ENCODE measurements at regions not wholly inside any gene's neighbourhood (a gene's known extent, or its start where the extent isn't known, plus 50 kb on each side); places are given as distances from the start of the nearest gene placed in this dataset.
"Not testable (repeated sequence)": the region's sequence is repeated elsewhere in the genome, so short reads cannot be mapped to it uniquely, and the experiment has no call there.

DNA sequence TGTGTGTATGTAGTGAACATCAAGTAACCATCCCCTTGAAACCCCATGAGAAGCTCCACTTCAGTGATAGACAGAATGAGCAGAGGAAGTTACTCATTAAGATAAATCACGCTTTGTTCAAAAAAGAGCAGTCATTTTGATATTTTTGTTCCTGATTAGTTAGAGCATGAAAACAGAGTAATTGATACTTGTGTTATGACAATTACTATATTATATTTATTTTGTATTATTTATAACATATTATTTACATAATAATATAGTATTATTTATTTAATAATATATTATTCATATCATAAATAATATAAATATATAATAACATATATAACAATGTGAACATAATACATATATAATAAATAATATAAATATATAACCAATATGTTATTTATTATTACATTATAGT, 580.9 kb downstream of the SOX5 start:
- DNase-seq (ENCODE audit: low read depth): no peak

DNA sequence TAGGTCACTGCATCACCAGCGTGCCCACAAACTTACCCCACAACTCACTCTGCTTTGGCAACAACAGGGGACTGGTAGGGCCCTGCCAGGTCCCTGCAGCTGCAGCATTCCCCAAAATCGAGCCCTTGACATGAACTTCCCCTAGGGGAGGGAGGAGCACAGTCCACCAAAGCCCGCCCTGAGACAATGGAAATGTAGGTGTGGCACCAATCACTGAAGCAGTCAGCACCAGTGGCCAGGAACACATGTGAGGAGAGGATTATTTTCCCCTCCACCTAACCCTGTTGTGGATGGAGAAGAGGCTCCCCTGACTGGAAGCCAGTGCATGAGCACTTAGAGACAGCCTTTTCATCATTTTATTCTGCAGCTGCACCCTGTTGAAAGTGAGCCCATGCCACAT, 573.8 kb downstream of the SOX5 start:
- DNase-seq (ENCODE audit: low read depth): no peak

DNA sequence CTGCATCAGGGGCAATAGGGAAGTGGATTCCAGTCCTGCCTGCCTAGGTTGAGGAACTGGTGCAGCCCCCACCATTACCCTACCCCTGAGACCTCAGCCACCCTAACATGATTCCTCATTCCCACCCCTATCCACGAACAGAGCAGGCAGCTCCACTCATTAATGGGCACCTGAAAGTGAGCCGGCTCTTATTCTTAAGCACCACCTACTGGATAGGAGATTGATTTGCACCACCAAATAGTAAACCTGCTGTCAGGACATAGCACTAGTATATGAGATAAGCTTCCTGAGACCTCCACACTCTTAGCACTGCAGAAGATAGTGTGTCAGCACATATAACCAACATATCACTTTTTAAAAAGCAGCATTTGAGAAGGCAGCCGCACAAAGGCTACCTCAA, 573.2 kb downstream of the SOX5 start:
- no peak for DNase-seq (ENCODE audit: low read depth)

DNA sequence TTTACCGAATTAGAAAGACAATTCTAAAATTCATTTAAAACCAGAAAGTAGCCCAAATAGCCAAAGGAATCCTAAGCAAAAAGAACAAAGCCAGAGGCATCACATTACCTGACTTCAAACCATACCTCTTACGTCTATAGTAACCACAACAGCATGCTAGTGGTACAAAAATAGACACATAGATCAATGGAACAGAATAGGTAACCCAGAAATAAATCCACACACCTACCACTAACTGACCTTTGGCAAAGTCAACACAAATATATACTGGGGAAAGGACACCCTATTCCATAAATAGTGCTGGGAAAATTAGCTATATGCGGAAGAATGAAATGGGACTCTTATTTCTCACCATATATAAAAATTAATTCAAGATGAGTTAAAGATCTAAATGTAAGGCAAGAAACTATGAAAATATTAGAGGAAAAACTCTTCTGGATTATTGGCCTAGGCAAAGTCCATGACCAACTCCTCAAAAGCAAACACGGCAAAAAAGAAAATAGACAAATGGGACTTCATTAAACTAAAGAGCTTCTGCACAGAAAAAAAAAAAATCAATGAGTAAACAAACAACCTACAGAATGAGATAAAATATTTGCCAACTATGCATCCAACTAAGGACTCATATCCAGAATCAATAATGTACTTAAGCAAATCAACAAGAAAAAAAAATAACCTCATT, 568.9 kb downstream of the SOX5 start:
- no peak for DNase-seq (ENCODE audit: low read depth)

DNA sequence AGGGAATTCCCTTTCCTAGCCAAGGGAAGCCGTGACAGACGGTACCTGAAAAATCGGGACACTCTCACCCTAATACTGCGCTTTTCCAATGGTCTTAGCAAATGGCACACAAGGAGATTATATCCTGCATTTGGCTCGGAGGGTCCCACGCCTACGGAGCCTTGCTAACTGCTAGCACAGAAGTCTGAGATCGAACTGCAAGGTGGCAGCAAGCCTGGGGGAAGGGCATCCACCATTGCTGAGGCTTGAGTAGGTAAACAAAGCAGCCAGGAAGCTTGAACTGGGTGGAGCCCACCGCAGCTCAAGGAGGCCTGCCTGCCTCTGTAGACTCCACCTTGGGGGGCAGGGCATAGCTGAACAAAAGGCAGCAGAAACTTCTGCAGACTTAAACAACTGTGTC, 560.6 kb downstream of the SOX5 start:
- not testable (repeated sequence) for DNase-seq (ENCODE audit: low read depth)

DNA sequence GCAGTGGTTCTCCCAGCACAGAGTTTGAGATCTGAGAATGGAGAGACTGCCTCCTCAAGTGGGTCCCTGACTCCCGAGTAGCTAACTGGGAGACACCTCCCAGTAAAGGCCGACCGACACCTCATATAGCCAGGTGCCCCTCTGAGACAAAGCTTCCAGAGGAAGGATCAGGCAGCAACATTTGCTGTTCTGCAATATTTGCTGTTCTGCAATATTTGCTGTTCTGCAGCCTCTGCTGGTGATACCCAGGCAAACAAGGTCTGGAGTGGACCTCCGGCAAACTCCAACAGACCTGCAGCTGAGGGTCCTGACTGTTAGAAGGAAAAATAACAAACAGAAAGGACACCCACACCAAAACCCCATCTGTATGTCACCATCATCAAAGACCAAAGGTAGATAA, 560.2 kb downstream of the SOX5 start:
- DNase-seq (ENCODE audit: low read depth): not testable (repeated sequence)

DNA sequence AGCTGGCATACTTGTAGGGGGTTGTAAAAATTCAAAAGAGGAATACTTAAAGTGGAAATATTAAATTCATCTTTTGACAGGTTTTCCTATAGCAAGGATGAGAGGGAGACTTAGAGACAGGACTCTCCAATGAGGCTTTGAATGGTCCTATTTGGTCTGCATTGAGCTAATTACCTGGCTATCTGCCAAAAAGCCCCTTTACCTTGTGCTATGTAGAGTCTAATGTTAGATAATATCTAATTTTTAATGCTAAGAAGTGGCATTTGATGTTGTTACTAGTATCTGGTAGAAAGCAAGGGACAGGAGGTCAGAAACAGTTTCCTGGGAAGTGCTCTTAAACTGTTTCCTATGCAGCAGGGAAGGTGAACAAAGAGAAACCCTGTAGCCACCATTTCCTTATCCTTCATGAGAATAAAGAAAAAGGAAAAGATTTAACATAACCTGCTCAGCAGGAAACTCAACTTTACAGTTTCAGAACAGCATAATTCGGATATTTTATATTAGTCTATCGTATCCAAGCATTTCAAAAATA, 550.0 kb downstream of the SOX5 start:
- DNase-seq (ENCODE audit: low read depth): no peak

DNA sequence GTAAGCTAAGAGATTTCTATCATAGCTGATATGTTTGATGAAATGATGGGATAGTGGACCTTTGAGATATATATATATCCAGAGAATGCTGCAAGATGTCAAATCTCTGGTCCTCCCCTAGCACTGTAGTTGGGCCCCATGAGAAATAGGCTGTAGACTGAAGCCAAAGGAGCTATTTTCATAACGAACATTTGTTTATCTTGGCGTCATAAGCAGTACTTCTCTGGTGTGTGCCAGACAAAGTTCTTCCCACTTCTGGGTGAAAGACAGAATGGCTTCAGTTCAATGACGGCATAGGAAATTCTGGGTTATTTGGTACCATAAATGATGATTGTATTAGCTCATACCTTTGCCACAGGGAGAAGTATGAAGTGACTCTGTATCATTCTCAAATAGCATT, 534.3 kb downstream of the SOX5 start:
- no peak for DNase-seq (ENCODE audit: low read depth)

DNA sequence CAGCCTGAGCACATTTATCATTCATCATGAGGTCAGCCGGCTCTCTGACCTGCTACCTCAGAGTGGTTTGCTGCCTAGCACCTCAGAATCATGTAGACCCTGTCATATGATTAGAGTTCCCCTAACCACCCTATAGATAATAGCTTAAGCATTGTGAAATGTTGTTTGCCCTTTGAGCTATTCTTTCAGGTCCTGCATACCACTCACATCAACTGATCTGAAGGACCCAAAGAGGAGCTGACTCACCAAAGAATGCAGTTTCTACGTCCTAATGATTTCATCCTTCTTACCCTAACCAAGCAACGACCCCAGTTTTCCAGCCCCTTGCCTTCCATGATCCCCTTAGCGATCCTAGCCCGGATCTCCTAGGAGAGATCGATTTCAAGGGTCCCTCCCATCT, 527.9 kb downstream of the SOX5 start:
- no peak for DNase-seq (ENCODE audit: low read depth)

DNA sequence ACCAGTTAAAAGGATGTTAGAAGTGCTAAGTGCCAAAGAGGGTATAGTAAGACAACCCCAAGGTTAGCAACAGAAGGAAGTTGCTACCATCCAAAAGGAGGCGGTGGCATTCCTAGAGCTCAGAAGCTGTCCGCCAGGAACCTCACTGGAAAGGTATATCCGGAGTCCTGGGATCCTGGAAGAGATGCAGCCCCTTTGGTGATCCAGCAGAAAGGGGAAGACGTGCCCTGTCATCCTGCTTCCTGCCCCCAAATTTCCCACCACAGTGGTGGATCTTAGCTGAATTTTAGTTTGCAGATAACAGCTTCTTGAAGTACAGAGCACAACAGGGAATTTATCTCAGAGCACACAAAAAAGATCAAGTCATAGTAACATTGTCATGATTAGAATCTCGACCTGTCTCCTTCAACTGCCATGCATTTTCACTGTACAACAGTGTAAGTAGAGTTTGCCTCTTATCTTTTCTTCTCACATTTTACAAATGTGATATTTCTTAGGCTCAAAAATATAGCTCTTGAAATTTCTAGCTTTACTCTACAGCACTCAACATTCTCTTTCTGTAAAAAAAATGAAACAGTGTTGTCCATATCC, 526.3 kb downstream of the SOX5 start:
- no peak for DNase-seq (ENCODE audit: low read depth)

DNA sequence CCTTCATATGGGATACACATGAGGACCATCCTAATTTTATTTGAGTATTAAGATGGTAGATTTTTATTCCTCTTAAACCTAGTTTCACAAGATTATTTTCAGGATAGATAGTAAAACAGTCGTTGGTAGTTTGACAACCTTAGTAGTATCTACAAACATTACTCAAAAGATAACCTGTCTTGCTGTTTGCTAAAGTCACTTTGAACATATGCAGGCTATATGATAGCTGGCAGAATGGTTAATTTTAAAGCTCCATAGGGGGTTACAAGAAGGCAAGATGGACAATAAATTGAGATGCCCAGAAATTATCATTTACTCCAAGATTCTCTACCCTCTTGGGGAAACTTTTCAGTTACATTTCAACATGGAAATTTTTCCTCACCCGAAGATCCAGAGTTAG, 525.7 kb downstream of the SOX5 start:
- DNase-seq (ENCODE audit: low read depth): no peak

DNA sequence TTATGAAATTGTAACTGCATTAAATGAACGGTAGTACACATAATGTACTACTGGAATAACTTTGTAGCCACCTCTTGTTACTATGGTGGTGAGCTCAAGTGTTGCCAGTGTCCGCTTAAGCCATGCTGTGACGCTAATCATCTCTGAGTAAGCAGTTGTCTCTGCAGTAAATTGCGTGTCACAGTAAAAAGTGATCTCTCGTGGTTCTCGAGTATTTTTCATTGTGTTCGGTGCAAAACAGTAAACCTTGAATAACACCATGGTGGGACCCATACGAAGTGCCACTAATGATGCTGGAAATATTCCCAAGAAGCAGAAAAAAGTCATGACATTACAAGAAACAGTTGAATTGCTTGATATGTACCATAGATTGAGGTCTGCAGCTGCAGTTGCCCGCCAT, 524.8 kb downstream of the SOX5 start:
- no peak for DNase-seq (ENCODE audit: low read depth)

DNA sequence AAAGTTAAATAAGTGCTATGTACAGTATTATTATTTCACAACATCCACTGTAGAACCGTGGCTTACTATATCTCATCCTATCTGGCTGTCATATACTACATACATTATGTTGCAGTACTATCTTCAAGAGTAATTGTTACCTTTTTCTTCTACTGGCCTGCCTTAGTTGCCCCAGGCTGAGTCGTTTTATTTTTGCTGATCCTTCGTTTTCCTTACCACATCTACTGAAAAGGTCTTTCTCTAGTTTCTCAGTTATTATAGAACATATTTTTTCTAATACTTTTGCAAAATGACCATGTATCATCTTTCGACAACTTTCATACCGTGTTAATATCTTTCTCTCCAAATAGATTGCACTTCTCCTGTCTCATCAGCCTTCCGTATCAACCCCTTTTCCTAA, 523.1 kb downstream of the SOX5 start:
- no peak for DNase-seq (ENCODE audit: low read depth)

DNA sequence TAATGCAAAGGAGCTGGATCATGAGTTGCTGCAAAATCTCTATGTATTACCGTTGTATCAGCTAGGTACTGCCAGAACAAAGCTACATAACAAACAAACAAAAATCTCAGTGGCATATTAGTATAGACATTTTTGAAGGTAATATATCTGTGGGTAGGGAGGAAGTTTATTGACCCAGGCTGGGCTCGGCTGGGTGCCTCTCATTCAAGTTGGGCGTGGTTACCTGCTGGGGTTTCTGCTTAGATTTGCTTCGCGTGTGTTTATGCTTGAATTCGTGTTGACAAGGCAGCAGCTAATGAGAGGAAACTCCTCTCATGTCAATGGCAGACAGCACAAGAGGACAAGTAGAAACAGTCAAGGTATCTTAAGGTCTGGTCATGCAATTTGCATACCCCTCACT, 520.7 kb downstream of the SOX5 start:
- DNase-seq (ENCODE audit: low read depth): no peak

DNA sequence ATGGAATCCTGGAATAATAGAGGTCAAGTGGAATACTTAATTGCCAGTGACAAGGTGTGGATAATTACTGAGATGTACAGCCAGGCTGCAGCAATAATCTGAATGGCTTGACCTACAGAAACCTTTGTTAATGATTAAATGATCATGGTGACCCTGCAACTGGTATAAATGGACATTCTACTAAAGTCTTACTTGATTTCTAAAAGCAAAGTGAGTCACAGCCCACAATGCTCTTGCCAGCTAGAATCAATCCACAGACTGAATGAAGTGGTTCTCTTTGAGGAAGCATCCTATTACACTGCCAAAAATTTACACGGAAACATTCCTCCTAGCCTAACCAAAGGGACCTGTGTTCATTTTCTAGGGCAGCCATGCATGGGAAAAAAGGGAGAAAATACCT, 518.5 kb downstream of the SOX5 start:
- DNase-seq (ENCODE audit: low read depth): no peak

DNA sequence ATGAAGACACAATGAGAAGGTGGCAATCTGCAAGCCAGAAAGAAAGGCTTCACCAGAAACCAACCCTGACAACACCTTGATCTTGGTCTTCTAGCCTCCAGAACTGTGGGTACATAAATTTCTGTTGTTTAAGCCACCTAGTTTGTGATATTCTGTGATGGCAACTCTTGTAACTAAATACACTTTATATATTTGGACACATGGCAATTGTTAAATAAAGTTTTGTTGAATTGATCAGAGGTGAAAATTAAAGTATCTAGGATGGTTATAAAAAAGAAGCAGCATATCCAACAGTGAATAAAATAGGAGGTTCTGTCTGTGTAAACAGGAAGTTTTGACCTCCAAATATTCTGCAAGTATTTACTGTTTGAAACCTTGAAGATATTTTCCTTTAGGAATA, 516.3 kb downstream of the SOX5 start:
- DNase-seq (ENCODE audit: low read depth): no peak

DNA sequence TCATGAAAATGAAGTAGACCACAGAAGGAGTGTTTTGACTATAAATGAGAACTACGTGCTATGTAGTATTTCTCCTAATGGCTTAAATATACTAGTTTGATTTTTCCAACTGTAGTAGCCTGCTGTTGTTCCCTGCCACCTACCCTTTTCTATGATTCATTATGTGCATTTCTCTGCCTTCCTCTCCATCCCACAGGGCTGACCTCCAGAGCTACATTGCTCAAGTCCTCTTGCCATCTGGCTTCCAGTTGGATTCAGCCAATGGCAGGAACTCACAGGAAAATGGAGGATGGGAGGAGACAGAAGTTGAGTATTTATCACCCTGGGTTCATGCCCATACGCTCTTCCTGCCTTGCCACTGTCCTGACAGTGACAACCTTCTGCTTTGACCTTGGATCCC, 515.3 kb downstream of the SOX5 start:
- DNase-seq (ENCODE audit: low read depth): no peak

DNA sequence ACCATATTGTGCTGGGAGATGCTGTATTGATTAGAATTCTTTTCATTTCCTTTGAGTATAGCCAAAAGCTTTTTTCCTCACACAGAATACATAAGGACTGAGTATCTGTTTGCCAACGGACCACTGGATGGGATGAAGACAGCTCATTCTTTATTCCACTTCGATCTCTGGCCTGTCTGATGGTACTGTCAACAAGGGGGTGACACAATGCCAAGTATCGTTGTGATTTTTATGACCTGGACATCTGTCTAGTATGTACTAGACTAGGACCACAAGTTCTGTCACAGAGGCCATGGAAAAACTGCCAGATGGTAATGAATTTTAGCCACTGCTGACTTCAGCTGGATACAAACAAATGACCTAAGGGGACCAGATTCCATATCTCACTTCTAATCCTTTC, 502.7 kb downstream of the SOX5 start:
- no peak for DNase-seq (ENCODE audit: low read depth)

DNA sequence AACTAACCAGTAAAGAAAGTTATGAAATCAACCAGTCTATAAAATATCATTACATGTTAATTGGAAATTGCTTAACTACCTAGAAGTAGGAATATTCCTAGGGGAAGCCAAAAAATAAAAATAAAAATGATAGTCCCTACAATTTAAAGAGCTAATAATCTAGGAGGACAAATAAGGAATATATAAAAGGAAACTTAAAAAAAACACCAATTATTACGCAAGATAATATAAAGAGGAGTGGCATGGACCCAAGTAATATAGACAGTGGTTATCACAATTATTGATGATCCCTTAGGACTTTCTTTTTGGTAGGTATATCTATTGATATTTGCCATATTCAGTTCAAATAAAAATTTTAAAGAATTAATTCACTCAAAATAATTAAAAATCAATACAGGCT, 498.7 kb downstream of the SOX5 start:
- DNase-seq (ENCODE audit: low read depth): no peak

DNA sequence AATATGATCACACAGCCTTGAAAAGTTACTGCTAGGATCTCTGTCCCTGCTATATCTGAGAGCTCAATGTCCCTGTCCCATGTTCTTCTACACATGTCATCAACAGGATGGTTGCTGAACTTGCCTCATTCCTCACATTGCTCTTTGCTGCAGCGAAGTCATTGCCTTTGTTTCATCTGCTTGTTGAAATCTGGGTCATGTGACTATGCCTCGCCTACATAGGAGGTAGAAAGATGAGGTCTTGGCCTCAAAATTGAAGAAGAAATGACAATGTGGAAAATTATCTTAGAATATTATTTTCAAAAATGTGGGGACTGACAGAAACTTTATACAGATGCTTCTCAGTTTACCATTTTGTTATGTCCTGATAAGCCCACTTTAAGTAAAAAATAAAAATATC, 494.2 kb downstream of the SOX5 start:
- no peak for DNase-seq (ENCODE audit: low read depth)

DNA sequence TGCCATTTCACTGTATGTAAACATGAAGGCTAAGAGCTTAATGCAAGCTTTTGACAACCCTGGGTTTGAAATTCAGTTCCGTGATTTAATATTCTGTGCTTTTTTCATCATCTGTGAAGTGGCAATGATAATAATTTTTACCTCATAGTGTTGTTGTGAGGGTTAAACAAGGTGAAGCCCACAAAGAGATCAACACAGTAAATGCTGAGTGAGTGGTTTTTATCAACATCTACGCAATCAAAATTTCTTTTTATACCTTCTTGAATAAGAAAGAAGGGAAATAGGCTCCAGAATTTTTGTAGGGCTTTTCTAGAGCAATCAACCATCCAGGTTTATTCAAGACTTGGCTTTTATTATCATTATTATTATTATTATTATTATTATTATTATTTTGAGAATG, 490.8 kb downstream of the SOX5 start:
- no peak for DNase-seq (ENCODE audit: low read depth)

DNA sequence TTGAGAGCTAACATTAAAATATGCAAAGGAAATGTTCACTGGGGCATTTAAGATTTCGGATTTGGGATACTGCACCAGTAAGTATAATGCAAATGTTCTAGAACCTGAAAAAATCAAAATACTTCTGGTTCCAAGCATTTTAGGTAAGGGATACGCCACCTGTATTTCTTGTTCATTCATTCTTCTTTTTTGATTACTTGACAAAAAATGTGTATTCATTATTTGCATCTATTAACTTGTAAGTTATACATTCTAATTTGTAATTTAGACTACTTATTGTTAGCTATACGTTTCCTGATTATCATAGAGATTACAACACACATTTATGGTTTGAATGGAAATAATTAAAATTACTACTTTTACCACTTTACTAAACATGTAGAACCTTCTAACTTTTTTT, 486.9 kb downstream of the SOX5 start:
- DNase-seq (ENCODE audit: low read depth): no peak

DNA sequence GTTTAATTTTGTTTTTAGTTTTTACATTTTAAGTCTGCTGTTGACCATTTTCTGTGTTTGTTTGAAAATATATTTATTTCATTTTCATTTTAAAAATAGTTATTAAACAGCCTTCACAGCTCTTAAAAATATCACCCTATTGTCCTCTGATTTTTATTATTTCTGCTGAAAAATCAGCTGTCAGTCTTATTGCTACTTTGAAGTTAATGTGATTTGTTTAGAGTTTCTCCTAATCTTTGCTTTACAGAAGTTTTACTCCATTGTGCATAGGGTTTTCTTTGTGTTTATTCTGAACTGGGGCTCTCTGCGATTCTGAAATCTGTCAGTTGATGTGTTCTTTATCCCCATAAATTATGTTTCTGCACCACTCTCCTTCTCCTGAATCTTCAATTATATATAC, 486.3 kb downstream of the SOX5 start:
- no peak for DNase-seq (ENCODE audit: low read depth)

DNA sequence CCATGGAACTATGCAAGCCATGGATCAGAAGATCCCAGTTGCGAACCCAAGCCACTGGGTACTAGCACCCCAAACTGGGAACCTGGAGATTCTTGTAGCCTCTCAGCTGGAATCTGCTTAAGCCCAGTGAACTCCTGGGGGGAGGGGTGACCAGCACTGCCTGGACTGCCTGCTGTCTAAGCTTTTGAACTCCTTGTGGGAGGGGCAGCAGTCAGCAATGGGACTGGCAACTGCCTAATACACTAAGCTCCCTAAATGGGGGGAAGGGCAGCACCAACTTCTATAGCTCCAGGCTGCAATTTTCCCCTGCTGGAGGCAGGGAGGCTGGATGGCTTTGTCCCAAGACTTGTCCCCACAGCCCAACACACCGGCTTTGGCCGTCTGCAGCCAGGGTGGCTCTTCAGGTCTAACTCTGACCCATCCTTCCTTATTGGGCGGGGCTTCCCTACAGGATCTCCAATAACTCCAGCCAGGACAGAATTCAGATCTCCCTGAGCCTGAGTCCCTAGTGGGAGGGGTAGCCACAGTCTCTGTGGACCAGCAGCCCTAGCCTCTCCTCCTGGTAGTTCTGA, 485.1 kb downstream of the SOX5 start:
- no peak for DNase-seq (ENCODE audit: low read depth)

Measured in HS-5 (cell line).